ENCODE measurements at regions not wholly inside any gene's neighbourhood (a gene's known extent, or its start where the extent isn't known, plus 50 kb on each side); places are given as distances from the start of the nearest gene placed in this dataset.

- no peak for DNase-seq (ENCODE audit: low spot score)
These were observed 430.6 kb downstream of the KLF12 start for GRCh38 chr13:73703606-73704005.

GRCh38 chr13:73702419-73703071, 431.7 kb downstream of the KLF12 start:
- DNase-seq (ENCODE audit: low spot score) = no peak

GRCh38 chr13:73701160-73701559, 433.0 kb downstream of the KLF12 start:
- DNase-seq (ENCODE audit: low spot score) = no peak

GRCh38 chr13:73698859-73699258, 435.3 kb downstream of the KLF12 start:
- no peak for DNase-seq (ENCODE audit: low spot score)

- DNase-seq (ENCODE audit: low spot score) = no peak
These were observed 437.0 kb downstream of the KLF12 start for GRCh38 chr13:73697166-73697565.

GRCh38 chr13:73696713-73697112, 437.5 kb downstream of the KLF12 start:
- DNase-seq (ENCODE audit: low spot score) = no peak

GRCh38 chr13:73696271-73696670, 437.9 kb downstream of the KLF12 start:
- no peak for DNase-seq (ENCODE audit: low spot score)

GRCh38 chr13:73695325-73695724, 438.9 kb downstream of the KLF12 start:
- DNase-seq (ENCODE audit: low spot score) = no peak

- DNase-seq (ENCODE audit: low spot score) = no peak
These were observed 441.0 kb downstream of the KLF12 start for GRCh38 chr13:73693215-73693614.

- DNase-seq (ENCODE audit: low spot score) = no peak
These were observed 442.3 kb downstream of the KLF12 start for GRCh38 chr13:73691891-73692290.

GRCh38 chr13:73687929-73688328, 446.3 kb downstream of the KLF12 start:
- DNase-seq (ENCODE audit: low spot score) = no peak

- no peak for DNase-seq (ENCODE audit: low spot score)
These were observed 447.1 kb downstream of the KLF12 start for GRCh38 chr13:73687087-73687486.

GRCh38 chr13:73684750-73685149, 449.5 kb downstream of the KLF12 start:
- no peak for DNase-seq (ENCODE audit: low spot score)

GRCh38 chr13:73684286-73684685, 449.9 kb downstream of the KLF12 start:
- DNase-seq (ENCODE audit: low spot score) = no peak

GRCh38 chr13:73683746-73684145, 450.5 kb downstream of the KLF12 start:
- no peak for DNase-seq (ENCODE audit: low spot score)

GRCh38 chr13:73681779-73682178, 452.4 kb downstream of the KLF12 start:
- no peak for DNase-seq (ENCODE audit: low spot score)

- no peak for DNase-seq (ENCODE audit: low spot score)
These were observed 453.2 kb downstream of the KLF12 start for GRCh38 chr13:73681015-73681414.

GRCh38 chr13:73677048-73677601, 457.1 kb downstream of the KLF12 start:
- no peak for DNase-seq (ENCODE audit: low spot score)

GRCh38 chr13:73676550-73677047, 457.6 kb downstream of the KLF12 start:
- no peak for DNase-seq (ENCODE audit: low spot score)

- DNase-seq (ENCODE audit: low spot score) = no peak
These were observed 458.4 kb downstream of the KLF12 start for GRCh38 chr13:73675821-73676220.

GRCh38 chr13:73674570-73674969, 459.6 kb downstream of the KLF12 start:
- no peak for DNase-seq (ENCODE audit: low spot score)

GRCh38 chr13:73673931-73674330, 460.3 kb downstream of the KLF12 start:
- no peak for DNase-seq (ENCODE audit: low spot score)

GRCh38 chr13:73672492-73672891, 461.7 kb downstream of the KLF12 start:
- DNase-seq (ENCODE audit: low spot score) = no peak

- no peak for DNase-seq (ENCODE audit: low spot score)
These were observed 462.5 kb downstream of the KLF12 start for GRCh38 chr13:73671732-73672131.

All from SW480 (cell line).